NCI-H128 (cell line): ENCODE measurements at regions not wholly inside any gene's neighbourhood (a gene's known extent, or its start where the extent isn't known, plus 50 kb on each side); places are given as distances from the start of the nearest gene placed in this dataset.
"Not testable (repeated sequence)": the region's sequence is repeated elsewhere in the genome, so short reads cannot be mapped to it uniquely, and the experiment has no call there.

Experiments
- DNase-seq: peaks from one replicate; lab custom pipeline; 2025; ENCODE audit not compliant: unreplicated experiment; lab: John Stamatoyannopoulos, UW

DNA sequence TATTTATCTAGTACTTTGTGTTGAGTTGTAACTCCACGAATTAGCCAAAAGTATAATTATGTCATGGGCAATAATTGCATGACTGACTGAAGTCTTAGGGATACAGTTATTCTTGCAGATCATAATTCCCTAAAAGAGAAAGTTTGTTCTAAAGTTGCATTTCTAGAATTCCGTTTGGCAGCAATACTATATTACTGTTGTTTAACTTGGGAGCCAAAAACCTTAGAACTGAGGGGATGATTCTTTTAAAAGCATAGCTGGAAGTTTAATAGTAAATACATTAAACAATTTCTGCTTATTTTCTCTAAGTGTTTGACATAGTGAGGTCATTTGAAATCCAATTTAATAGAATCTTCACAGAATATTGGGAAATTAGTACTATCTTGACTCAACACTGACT is 356.4 kb upstream of the ADAMTS5 start:
- no peak for DNase-seq

DNA sequence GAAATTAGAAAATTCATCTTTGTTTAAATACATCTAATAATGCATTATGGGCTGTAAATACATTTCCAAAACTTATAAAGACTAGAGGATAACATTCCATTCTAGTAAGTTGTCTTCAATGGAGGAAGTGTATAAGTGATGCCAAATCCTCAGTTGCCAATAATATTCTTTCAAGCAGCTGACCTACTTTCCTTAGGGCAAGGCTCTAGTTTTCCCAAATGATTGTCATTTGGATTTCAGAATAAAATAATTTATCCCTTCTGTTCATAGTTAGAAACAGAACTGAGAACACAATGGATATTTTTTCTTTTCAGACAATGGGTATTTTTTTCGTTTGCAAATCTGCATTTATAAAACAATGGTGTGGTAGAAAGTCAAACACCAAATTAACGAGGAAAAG is 354.9 kb upstream of the ADAMTS5 start:
- DNase-seq: no peak

DNA sequence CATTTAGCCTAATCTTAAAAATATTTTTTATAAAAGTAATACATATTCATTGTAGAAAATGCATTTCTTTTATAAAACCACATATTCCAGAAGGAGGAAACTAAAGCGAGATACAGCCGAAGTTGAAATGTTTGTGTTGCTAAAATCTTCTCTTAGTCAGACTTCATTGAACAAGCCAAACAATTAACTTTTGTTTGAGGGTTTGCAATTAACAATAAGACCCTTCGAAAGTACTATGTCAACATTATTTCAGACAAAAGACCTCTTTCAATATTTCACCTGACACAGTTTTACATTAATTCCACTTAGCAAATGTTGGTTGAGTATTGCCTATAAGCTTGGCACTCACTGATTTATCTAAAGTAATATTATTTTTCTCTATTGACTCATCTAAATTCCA is 354.0 kb upstream of the ADAMTS5 start:
- no peak for DNase-seq

DNA sequence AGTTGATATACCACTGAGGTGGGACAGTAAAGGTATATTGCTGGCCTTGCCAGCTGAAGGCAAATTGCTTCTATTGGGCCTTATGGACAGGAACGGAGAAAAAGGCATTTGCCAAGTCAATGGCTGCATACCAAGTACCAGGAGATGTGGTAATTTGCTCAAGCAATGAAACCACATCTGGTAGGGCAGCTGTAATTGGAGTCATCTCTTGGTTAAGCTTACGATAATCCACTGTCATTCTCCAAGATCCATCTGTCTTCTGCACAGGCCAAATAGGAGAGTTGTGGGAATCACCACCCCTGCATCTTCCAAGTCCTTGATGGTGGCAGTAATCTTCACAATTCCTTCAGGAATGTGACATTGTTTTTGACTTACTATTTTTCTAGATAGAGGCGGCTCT is 350.7 kb upstream of the ADAMTS5 start:
- DNase-seq: not testable (repeated sequence)

DNA sequence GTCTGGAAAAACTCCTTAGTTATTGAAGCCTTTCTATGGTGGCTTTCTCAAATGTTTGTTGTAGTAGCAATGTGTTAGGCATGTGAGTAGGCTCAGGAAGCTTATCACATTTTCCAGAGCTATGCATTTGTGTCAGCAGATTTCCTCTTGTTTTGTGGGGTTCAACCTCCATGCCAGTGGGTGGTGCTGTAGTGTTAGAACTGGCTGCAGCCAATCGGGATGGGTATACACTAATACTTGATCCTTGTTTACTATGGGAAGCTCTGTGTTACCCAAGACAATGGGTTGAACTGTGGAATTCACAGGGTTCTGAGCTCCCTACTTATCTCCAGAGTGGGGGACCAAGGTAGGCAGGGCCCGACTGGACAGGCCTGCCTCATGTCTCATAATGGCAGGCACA is 348.5 kb upstream of the ADAMTS5 start:
- no peak for DNase-seq

DNA sequence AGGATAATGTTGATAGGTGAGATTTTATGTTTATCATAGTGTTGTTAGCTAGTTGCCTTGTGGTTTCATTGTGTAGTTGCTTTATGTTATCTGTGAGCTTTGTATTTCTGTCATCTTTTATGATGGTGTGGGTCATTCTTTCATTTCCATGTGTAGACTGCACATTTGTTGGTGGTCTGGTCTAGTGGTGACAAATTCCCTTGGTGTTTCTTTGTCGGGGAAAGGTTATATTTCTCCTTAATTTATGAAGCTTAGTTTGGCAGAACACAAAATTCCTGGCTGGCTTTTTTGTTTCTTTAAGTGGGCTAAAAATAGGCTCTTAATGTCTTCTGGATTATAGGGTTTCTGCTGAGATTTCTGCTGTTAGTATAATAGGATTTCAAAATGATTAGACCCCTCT is 347.2 kb upstream of the ADAMTS5 start:
- DNase-seq: no peak

DNA sequence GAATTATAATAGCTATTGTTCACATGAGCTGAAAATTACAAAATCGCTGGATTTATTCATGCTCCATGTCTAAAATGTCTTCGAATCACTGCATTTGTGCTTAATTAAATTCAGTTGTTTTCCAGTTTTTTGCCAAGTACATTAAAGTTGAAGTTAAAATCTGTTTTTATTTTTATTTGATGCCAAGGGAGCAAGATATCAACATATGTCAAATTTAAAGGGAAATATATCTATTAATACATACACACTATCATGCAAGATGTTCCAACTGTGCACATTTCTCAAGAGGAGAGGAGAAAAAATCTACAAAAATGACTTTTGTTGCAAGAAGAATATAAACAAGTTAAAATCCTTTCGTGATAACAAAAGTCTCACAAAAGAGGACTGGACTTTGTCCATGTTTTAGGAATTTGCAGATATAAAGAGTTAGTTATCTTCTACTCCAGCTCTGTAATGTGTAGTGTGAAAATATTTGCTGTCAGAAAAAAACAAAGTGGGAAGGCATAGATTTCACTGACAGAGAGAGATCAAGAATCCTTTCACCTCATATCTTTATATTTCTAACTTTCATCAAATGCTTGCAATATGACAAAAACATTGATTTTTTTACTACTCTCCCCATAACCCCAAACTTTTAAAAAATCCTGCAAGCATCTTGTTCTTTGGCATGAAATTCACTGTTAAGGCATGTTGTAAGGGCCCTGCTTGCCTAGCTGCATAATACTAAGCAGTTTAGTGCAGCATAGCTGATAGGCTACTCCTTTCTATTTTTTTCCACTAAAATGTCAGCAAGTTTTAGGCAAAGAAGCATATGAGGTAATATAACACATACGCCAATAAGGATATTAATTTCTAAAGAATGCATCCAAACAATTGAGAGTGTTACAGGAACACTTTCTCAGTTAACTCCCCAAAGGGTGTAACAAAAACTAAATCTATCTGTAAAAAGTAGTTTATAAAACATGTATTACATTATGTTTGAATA is 340.2 kb upstream of the ADAMTS5 start:
- DNase-seq: no peak

DNA sequence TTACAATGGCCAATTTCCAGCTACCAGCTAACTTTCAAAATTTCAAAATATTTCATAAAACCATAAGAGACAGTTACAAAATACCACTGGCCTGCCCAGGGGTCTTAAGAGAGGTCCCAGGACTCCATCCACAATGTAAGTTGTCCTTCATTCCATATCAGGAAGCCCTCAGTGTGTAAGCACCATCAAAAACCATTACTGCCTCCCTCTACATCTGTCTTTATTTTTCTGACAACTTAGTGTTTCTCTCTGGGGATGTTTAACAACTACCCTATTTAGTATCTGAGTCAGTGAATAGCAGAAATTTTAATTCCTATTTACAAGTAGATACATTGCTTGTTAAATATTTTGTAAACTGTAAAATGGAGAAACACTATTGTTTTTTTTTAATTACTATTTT is 339.3 kb upstream of the ADAMTS5 start:
- no peak for DNase-seq

DNA sequence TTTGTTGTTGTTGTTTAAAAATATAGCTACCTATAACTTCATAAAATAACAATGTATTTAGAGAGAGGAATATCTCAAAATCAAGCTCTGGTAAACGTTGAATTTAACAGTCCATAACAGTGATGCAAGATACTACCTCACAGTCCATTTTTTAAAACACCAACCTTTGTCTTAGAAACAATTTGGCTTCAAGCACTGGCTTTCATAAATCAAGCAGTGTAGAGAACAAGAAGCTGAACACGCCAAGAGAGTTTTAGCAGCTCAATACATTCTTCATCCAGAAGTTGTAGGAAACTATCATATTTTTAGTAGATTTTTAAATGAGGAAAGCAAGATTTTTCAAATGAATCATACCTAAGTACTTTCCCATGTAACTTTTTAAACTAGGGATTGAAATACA is 334.3 kb upstream of the ADAMTS5 start:
- DNase-seq: no peak

DNA sequence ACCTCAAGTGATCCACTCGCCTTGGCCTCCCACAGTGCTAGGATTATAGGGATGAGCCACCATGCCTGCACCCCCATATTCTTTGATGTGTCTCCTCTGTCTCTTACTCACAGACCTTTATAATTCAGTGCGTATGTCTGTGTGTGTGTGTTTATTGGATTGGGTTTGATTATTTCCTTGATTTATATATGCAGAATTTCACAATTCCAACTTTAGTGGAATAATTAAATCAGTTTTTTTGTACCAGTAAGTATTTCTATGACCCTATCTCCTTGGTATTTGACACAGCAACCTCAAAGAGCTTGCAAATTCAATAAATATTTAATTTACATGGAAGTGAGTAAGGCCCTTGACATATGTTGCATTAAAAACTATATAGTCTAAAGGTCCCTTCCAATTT is 333.9 kb upstream of the ADAMTS5 start:
- DNase-seq: no peak

DNA sequence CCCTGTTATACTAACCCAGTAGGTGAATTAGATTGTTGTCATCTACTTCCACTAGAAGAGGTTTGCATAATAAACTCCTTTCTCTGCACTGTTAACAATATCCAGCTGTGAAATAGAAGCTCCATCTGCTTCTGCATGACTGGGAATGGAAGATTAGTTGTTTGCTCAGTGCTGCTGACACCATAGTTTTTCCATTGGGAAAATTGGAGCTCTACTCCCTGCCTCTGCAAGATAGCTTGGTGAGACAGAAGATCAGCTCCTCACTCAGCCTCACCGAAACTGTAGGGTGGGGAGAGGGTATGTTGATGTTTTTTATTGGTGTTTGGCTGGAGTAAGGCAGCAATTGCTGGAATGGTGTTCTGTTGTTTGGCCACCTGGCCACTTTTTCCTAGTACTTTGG is 331.6 kb upstream of the ADAMTS5 start:
- DNase-seq: no peak

DNA sequence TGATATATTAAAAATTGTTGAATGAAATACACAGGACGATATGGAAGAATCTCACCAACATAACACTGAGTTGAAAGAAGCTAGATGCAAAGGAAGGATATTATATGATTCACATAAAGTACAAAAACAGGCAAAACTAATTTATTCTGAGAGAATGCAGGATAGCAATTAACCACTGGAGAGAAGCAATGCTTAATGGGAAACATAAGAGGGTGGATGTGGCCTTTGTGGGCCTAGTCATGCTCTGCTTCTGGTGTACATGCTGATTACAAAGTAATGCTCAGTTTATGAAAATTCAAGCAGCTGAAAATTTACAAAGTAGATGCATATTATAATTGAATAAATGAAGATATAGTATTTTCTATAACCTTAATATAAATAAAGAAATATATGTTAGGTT is 326.4 kb upstream of the ADAMTS5 start:
- DNase-seq: no peak

DNA sequence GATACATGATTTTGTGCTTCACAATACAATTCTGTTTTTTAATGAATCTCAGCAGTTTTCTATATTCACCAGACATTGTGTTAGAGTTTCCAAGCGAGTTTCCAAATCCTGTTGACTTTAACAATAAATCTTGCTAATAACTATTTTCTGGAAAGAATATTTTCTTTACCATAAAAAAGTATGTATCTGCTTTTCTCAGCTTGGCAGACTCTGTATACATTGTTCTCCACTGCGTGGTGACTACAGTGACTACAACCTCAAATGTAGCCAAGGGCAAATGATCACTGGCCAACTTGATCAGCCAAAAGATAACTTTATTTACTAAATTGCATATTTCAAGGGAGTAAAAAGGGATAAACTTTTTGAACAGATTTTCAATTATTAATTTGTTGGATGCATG is 325.9 kb upstream of the ADAMTS5 start:
- no peak for DNase-seq

DNA sequence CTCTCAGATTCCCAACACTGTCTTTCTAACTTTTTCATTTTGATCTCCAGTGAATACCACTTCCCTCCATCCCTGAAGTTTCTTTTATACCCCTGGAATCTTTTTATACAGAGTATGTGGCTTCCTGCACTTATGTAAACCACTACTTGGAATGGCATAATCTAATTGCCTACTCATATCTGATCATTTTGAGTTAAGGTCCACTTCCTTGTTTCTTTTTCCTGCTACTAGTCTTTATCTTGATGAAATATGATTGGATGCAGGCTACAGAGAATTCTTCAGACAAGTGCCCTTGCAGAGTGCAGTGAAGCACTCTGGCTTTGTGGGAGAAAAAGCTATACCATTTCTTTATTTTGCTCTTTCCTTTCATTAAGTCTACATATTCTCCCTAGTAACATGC is 325.3 kb upstream of the ADAMTS5 start:
- DNase-seq: no peak

DNA sequence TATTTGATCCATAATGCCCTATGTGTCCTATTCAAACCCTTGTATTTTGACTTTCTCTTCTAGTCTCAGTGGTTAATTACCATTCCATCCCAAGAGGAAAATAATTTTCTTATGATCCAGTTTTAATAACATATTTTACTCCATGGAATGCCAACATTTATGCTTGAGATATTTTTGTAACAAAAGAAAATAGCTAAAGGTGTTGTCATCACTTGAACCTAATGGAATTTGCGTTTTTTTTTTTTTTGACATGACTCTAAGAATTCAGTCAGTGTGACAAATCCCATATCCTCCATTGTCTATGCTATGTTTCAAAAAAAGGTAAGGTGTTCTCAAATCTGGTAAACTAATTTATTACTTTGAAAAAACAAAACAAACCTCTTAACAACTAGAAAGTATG is 324.1 kb upstream of the ADAMTS5 start:
- DNase-seq: no peak

DNA sequence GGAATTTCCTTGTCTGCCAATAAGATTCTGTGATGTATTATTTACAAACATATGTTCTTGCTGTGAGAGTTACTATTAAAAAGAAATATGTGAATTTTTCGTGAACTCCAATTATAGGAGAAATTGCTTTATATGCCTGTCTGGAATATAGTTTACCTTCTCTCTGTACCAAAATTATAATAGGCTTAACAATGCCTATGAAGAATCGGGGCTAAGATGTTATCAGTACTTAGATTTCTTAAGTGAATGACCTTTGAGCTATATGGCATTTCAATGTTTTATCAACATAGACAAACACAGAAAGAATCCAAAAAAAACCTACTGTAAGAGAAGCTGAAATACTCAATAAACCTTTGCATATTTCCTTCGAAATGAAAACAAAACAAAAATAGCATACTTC is 323.1 kb upstream of the ADAMTS5 start:
- DNase-seq: no peak

DNA sequence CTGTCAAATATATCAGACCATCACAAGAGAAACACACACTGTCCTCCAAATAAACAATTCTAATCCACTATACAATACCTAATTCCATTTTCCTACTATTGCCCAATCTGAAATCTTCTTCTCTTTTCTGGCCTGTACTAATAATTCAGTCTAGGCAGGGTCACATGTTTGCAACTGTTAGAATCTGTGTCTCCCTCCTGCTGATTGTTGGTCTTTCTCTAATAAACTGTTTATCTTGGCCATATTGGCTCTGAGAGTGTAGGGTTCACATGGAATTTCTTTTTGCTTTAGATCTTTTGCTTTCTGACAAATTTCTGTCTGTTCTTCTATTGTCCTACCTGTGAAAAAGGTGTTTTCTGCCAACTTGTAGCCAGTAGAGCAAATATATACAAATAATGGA is 319.9 kb upstream of the ADAMTS5 start:
- no peak for DNase-seq

DNA sequence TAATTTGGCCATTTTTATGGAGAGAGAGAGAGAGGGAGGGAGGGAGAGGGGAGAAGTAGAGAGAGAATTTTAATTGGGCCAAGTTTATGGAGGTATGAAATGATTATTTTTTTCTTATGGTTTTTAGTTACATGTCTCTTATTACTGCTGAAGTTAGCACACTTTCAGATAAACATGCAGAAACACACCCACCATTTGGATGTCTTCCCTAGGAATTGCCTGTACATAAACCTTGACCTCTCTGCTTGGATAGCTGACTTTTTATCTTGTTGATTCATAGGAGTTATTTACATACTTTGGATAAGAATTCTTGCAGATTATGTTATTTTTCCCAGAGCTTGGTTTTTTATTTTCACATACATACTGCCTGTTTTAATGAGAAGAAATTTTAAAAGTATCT is 310.2 kb upstream of the ADAMTS5 start:
- DNase-seq: no peak

DNA sequence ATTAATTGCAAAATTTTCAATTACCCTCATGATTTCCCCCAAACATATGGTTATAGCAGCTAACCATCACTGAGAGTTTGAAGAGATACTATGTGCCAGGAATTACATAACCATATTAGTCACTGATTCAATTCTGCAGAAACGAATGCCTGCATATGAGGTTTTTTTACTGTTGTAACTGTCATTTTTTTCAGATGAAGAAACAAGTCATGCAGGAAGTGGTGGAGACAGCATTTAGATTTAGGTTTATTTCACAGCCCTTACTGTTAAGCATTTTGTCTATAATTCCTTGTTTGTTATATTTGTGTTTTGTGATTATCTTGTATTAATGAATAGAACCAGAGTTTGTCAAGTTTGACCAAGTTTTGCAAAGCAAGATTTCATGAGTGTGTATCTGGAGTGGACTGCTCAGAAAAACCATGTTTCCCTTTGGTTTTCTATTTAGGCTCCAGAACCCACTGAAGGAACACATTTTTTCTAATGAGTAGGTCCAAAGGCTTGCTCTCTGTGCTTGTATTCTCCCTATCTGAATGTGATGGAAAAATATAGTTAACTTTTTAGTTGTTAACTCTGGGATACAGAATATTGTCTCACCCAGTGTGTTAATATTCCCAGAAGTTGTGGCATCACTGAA is 308.5 kb upstream of the ADAMTS5 start:
- no peak for DNase-seq

DNA sequence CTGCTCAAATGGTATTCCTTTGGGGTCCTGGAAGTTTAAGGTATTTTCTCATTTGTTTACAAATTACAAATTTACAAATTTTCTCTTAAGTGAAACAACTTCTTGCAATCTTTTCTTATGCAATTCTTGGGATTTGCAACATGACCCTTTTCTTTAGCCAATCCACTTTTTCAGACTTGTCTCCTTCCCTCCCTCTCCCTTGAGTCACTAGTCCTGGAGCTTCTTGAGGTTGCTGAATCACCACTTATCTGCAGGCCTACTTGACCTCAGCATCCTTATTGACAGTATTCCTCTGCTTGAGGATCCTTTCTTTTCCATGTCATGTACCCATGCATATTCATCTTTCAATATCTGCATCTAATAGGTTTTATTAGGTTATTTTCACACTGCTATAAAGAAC is 302.8 kb upstream of the ADAMTS5 start:
- DNase-seq: no peak

DNA sequence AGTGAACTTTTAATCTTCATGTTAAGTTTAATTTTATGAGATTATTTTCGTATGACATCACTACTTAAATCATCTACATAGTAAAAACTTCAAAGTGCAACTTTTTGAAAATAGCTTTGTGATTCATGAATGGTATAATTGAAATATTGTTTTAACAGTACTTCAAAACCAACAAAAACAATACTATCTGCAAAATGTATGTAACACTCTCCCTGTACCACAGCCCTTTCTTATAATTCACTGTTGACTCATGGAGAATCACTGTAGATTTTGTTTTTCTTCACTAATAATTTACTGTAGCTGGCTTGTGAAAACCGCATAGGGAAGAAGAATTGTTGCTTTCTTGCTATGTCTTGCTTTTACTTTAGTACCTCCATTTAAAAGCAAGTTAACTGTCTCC is 301.4 kb upstream of the ADAMTS5 start:
- no peak for DNase-seq

DNA sequence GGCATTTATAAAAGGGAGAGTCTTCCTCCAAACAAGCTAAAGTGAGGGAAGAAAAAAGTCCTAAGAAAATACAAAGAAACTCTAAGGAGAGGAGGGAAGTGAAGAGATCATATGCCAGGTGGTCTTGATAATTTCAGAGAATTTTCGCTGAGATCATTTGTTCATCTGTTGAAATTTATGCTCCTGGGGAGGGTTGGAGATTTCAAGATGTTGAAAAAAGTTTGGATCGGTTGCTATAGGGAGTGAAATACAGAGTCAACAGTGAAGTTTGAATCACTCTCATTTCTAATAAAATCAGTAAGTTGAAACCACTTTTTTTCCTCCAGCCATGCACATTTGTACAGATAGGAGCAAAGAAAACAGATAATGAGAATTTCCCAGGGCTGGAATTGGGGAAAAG is 299.1 kb upstream of the ADAMTS5 start:
- DNase-seq: no peak

DNA sequence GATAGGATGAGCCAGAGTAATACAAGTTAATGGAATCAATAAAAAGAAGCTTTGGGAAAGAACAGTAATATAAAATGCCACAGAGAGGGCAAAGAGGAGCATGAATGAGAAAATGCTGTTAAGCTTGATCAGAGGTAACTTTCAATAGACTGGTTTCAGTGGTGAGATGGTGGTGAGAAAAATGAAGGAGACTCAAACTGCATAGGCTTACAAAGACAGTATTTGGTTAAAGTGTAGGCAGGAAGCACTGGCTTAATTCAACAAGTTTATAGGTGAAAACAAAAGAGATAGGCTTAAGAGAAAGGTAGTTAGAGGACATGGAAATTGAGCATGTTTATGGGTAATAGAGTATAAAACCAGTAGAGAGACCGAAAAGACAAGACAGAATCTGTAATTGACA is 298.6 kb upstream of the ADAMTS5 start:
- DNase-seq: no peak
